Panc1 (cell line): ENCODE measurements at regions not wholly inside any gene's neighbourhood (a gene's known extent, or its start where the extent isn't known, plus 50 kb on each side); places are given as distances from the start of the nearest gene placed in this dataset.

ENCODE experiments used
- ATAC-seq: fragments of 200-7000 bp; cut with Tn5 transposase; 2 replicates; pipeline ENCODE4 v1.9.1; 2020; ENCODE audit warnings: mild to moderate bottlenecking, moderate library complexity
- BruUV-seq: library from RNA; stranded (reverse); fragments of 400-500 nt; replicated peaks from 2 replicates; lab custom pipeline; 2021; lab: Mats Ljungman, UMichigan
- CTCF ChIA-PET: fragments of 300-600 bp; sonication (Branson Sonifier 250); formaldehyde crosslinking; loops from one replicate; lab custom pipeline; 2022; ENCODE audit warnings: antibody characterized with exemption; lab: Charles Lee
- POLR2A ChIA-PET: fragments of 300-600 bp; sonication (Branson Sonifier 250); formaldehyde crosslinking; loops from one replicate; lab custom pipeline; 2022; ENCODE audit warnings: antibody characterized with exemption; lab: Charles Lee
- DNase-seq: peaks from one replicate; pipeline ENCODE4 v3.0.0-alpha.2; 2010; ENCODE audit warnings: low read depth, low spot score
- H3K27ac ChIP-seq: 2 replicates; pipeline ENCODE4 v1.5.1; 2011; ENCODE audit warnings: mild to moderate bottlenecking, low read length, inconsistent platforms
- H3K27me3 ChIP-seq: fragments of 200-500 bp; sonication (Bioruptor generic); 2 replicates; pipeline ENCODE4 v1.6.0; 2014; ENCODE audit warnings: low read length, inconsistent platforms; ENCODE audit not compliant: control insufficient read depth, insufficient read depth
- H3K36me3 ChIP-seq: fragments of 200-500 bp; sonication (Bioruptor generic); 2 replicates; pipeline ENCODE4 v1.5.1; 2014; ENCODE audit warnings: inconsistent platforms, mild to moderate bottlenecking, low read length, moderate library complexity; ENCODE audit not compliant: control insufficient read depth, insufficient read depth
- H3K4me1 ChIP-seq: 2 replicates; pipeline ENCODE4 v1.5.1; 2011; ENCODE audit warnings: inconsistent platforms, mild to moderate bottlenecking, low read length, moderate library complexity; ENCODE audit not compliant: control insufficient read depth, insufficient read depth
- H3K4me3 ChIP-seq, 2 experiments: 2 replicates each; pipeline ENCODE4 v1.5.1; 2011 to 2012; ENCODE audit warnings: low read depth in 2 of 2, low read length in 2 of 2, mild to moderate bottlenecking in 2 of 2, inconsistent platforms in 1 of 2, moderate library complexity in 1 of 2
- H3K9me3 ChIP-seq: fragments of 200-500 bp; sonication (Bioruptor generic); 2 replicates; pipeline ENCODE4 v1.5.1; 2014; ENCODE audit warnings: low read depth, mild to moderate bottlenecking, inconsistent platforms, low read length, moderate library complexity; ENCODE audit not compliant: control insufficient read depth, insufficient read depth
- CTCF ChIP-seq: fragments of 450-650 bp; IDR thresholded peaks from 2 replicates; pipeline ENCODE4 v1.5.1; 2017; ENCODE audit warnings: mild to moderate bottlenecking
- POLR2AphosphoS5 ChIP-seq: IDR thresholded peaks from 2 replicates; pipeline ENCODE4 v1.6.1; 2012; ENCODE audit warnings: mild to moderate bottlenecking, low read depth, low read length, moderate library complexity
- REST ChIP-seq, 2 experiments: IDR thresholded peaks; 2 replicates each; pipeline ENCODE4 v1.6.1; 2011 to 2012; ENCODE audit warnings: low read depth in 2 of 2, control low read depth in 1 of 2, low read length in 1 of 2, mild to moderate bottlenecking in 1 of 2, moderate library complexity in 1 of 2; ENCODE audit not compliant: insufficient read depth in 1 of 2
- SIN3A ChIP-seq: IDR thresholded peaks from 2 replicates; pipeline ENCODE4 v1.6.1; 2012; ENCODE audit warnings: low read depth, mild to moderate bottlenecking, low read length, moderate library complexity, borderline replicate concordance; ENCODE audit not compliant: insufficient read depth
- TCF7L2 ChIP-seq: IDR thresholded peaks from 2 replicates; pipeline ENCODE4 v1.6.1; 2011; ENCODE audit warnings: mild to moderate bottlenecking, low read depth, low read length, inconsistent platforms
- in situ Hi-C: cut with HindIII; loops from 2 replicates; pipeline ENCODE4 v1.10.0; 2016; ENCODE audit warnings: low sequenced_read_pairs, low pct_unique_long_range_greater_than_20kb
- intact Hi-C: fragments of 100-400 bp; cut with micrococcal nuclease; formaldehyde crosslinking; loops from one replicate; pipeline ENCODE4 v1.10.0; 2022; ENCODE audit not compliant: unreplicated experiment

GRCh38 chr11:69366591-69366990 is 72.6 kb downstream of the MYEOV start:
- no peaks in the 10 kb centered on the region for H3K27me3 ChIP-seq
- CTCF ChIA-PET: no interaction called here
- DNase-seq (no peak), ATAC-seq (no peak)
- H3K4me3 ChIP-seq: no peak overlapping the region
- BruUV-seq: no TSS peak
- POLR2A ChIA-PET: no interaction called here
- TF ChIP-seq TCF7L2: no peak
- no peak for TF ChIP-seq POLR2AphosphoS5
- TF ChIP-seq SIN3A: no peak
- TF ChIP-seq CTCF: no peak
- TF ChIP-seq REST (IDR thresholded peaks at IDR 0.05; ENCODE audit: insufficient read depth in 1 of 2, low read depth in 2 of 2, low read length in 1 of 2): no peak
- intact Hi-C loops: loop anchor here (10.0 kb wide), 1 partner anchor 72 kb away; the partner anchor contains the start of gene MYEOV
- H3K36me3 ChIP-seq: no peaks in the 10 kb centered on the region
- no peaks in the 10 kb centered on the region for H3K9me3 ChIP-seq
- peaks cover 22% of the 10 kb centered on the region for H3K4me1 ChIP-seq
- in situ Hi-C loops: no loop called here
- H3K27ac ChIP-seq: no peak overlapping the region

- H3K4me1 ChIP-seq: peaks cover 14% of the 10 kb centered on the region; the same call in 1 of the 2 replicates
- ChIA-PET CTCF (no interaction called here), POLR2A (no interaction called here)
- in situ Hi-C loops (no loop called here), intact Hi-C loops (loop anchor here (10.0 kb wide), 1 partner anchor 73 kb away; the partner anchor contains the start of gene MYEOV)
- H3K4me3 ChIP-seq: no peak overlapping the region
- H3K27me3 ChIP-seq: no peaks in the 10 kb centered on the region
- BruUV-seq: no TSS peak
- H3K27ac ChIP-seq: 0 out of 2 replicates have a peak overlapping the region, but pooled peaks have one; percentile 11
- no peak for TF ChIP-seq TCF7L2
- TF ChIP-seq POLR2AphosphoS5: no peak
- TF ChIP-seq REST (IDR thresholded peaks at IDR 0.05; ENCODE audit: insufficient read depth in 1 of 2, low read depth in 2 of 2, low read length in 1 of 2): no peak
- no peak for TF ChIP-seq CTCF
- no peak for TF ChIP-seq SIN3A
- H3K36me3 ChIP-seq: no peaks in the 10 kb centered on the region
- no peak for DNase-seq
- H3K9me3 ChIP-seq: no peaks in the 10 kb centered on the region
- ATAC-seq: peak; percentile 42; the same call in 1 of the 2 replicates
Observed at GRCh38 chr11:69367211-69367964, 73.4 kb downstream of the MYEOV start.
